K562 (cell line): ENCODE measurements at regions not wholly inside any gene's neighbourhood (a gene's known extent, or its start where the extent isn't known, plus 50 kb on each side); places are given as distances from the start of the nearest gene placed in this dataset.

Source experiments
- ATAC-seq: fragments of 200-7000 bp; cut with Tn5 transposase; 3 replicates; pipeline ENCODE4 v1.9.1; 2020; ENCODE audit warnings: moderate library complexity
- BruUV-seq: library from RNA; stranded (reverse); fragments of 400-500 nt; replicated peaks from 2 replicates; lab custom pipeline; 2021; lab: Mats Ljungman, UMichigan
- CTCF ChIA-PET: fragments of 300-600 bp; formaldehyde crosslinking; extraction: SDS; loops from one replicate; lab custom pipeline; 2021; ENCODE audit warnings: low intra/inter-chr PET ratio; lab: Yijun Ruan, JAX
- POLR2A ChIA-PET: fragments of 300-600, 350-650 bp; sonication (Branson Sonifier 250); formaldehyde crosslinking; extraction: SDS; loops from one replicate; lab custom pipeline; 2021; ENCODE audit warnings: antibody characterized with exemption, inconsistent platforms; lab: Yijun Ruan, JAX
- DNase-seq, 4 experiments: peaks; one replicate each; pipeline versions ENCODE4 v3.0.0 to v3.0.0-alpha.2; 2011 to 2018; ENCODE audit warnings: low spot score in 3 of 4, mixed read lengths in 3 of 4; ENCODE audit errors: extremely low read depth in 1 of 4
- FAIRE-seq: peaks from 2 replicates; lab custom pipeline; 2011; peaks lifted over from hg19 to GRCh38; lab: Jason Lieb, UNC
- H2AFZ ChIP-seq: 2 replicates; pipeline ENCODE4 v1.6.0; 2011; ENCODE audit warnings: low read depth, low read length, control low read depth, inconsistent platforms
- H3K27ac ChIP-seq: fragments of 200-600 bp; 3 replicates; pipeline ENCODE4 v1.8.0; 2011; ENCODE audit warnings: low read depth, mild to moderate bottlenecking, control low read depth, inconsistent platforms, low read length, moderate library complexity, mixed read lengths; ENCODE audit errors: extremely low read depth
- H3K27me3 ChIP-seq, 2 experiments: fragments of 300-600 bp in 1 of 2; 2 replicates in 1 of 2; 3 replicates in 1 of 2; pipeline versions ENCODE4 v1.6.0 to v1.8.0; 2011; ENCODE audit warnings: inconsistent platforms in 2 of 2, low read length in 2 of 2, mild to moderate bottlenecking in 1 of 2, mixed read lengths in 1 of 2, moderate library complexity in 1 of 2; ENCODE audit not compliant: control insufficient read depth in 2 of 2, insufficient read depth in 2 of 2
- H3K36me3 ChIP-seq: fragments of 300-600 bp; 3 replicates; pipeline ENCODE4 v1.8.0; 2011; ENCODE audit warnings: mild to moderate bottlenecking, low read length, inconsistent platforms; ENCODE audit not compliant: control insufficient read depth, insufficient read depth
- H3K4me1 ChIP-seq, 2 experiments: fragments of 200-600 bp in 1 of 2; replicated peaks in 1 of 2; 2 replicates in 1 of 2; 3 replicates in 1 of 2; pipeline versions ENCODE4 v1.5.1 to v1.8.0; 2011; ENCODE audit warnings: inconsistent platforms in 2 of 2, low read length in 2 of 2, mild to moderate bottlenecking in 1 of 2, mixed read lengths in 1 of 2, moderate library complexity in 1 of 2; ENCODE audit not compliant: control insufficient read depth in 2 of 2, insufficient read depth in 2 of 2
- H3K4me2 ChIP-seq: 2 replicates; pipeline ENCODE4 v1.6.1; 2011; ENCODE audit warnings: low read length, control low read depth, inconsistent platforms, mixed read lengths; ENCODE audit not compliant: insufficient read depth
- H3K4me3 ChIP-seq: fragments of 200-600 bp; sonication (generic), shearing (Covaris generic); 2 replicates; pipeline ENCODE4 v1.5.1; 2016; ENCODE audit warnings: control low read depth, inconsistent platforms
- H3K79me2 ChIP-seq: fragments of 200-600 bp; 3 replicates; pipeline ENCODE4 v1.8.0; 2011; ENCODE audit warnings: low read length, inconsistent platforms; ENCODE audit not compliant: control insufficient read depth, insufficient read depth
- H3K9ac ChIP-seq, 2 experiments: 2 replicates each; pipeline versions ENCODE4 v1.6.0 to v1.6.1; 2011; ENCODE audit warnings: low read depth in 2 of 2, low read length in 2 of 2, control low read depth in 1 of 2, inconsistent platforms in 1 of 2, mild to moderate bottlenecking in 1 of 2, mixed read lengths in 1 of 2; ENCODE audit not compliant: insufficient read depth in 1 of 2
- H3K9me1 ChIP-seq: one replicate; pipeline ENCODE4 v1.6.0; 2011; ENCODE audit warnings: inconsistent platforms, mild to moderate bottlenecking, low read length, moderate library complexity; ENCODE audit not compliant: control insufficient read depth, insufficient read depth
- H3K9me3 ChIP-seq: replicated peaks from 2 replicates; pipeline ENCODE4 v1.5.1; 2011; ENCODE audit warnings: low read depth, low read length, inconsistent platforms; ENCODE audit not compliant: control insufficient read depth, insufficient read depth
- H4K20me1 ChIP-seq: replicated peaks from 2 replicates; pipeline ENCODE4 v1.6.1; 2011; ENCODE audit warnings: low read length, inconsistent platforms, mixed read lengths; ENCODE audit not compliant: control insufficient read depth, insufficient read depth
- CREB1 ChIP-seq, 2 experiments: sonication (generic) in 1 of 2; formaldehyde crosslinking in 1 of 2; IDR thresholded peaks; 2 replicates each; pipeline versions ENCODE4 v1.6.1 to v1.8.0; 2012 to 2022; ENCODE audit warnings: inconsistent platforms in 1 of 2, mild to moderate bottlenecking in 1 of 2, missing genetic modification reagents in 1 of 2, moderate library complexity in 1 of 2
- DPF2 ChIP-seq: fragments of 450-650 bp; IDR thresholded peaks from 2 replicates; pipeline ENCODE4 v1.6.1; 2016
- PTTG1 ChIP-seq: fragments of 450-650 bp; IDR thresholded peaks from 2 replicates; pipeline ENCODE4 v1.6.1; 2016; ENCODE audit warnings: low read depth, mild to moderate bottlenecking, missing genetic modification characterization, missing compliant biosample characterization
- ZNF212 ChIP-seq: fragments of 450-650 bp; formaldehyde crosslinking; IDR thresholded peaks from 2 replicates; pipeline ENCODE4 v1.4.0; 2020; ENCODE audit warnings: mild to moderate bottlenecking
- ZNF57 ChIP-seq: fragments of 450-650 bp; formaldehyde crosslinking; IDR thresholded peaks from 2 replicates; pipeline ENCODE4 v1.4.0; 2020; ENCODE audit warnings: mild to moderate bottlenecking, moderate library complexity
- ZNF717 ChIP-seq: fragments of 250-450 bp; sonication (Bioruptor Pico); IDR thresholded peaks from 2 replicates; pipeline ENCODE4 v1.5.0; 2021
- in situ Hi-C: fragments of 300-500 bp; cut with MboI; formaldehyde crosslinking; loops from 4 replicates; pipeline ENCODE4 v1.15.0; 2018; ENCODE audit warnings: inconsistent platforms, mixed read lengths
- intact Hi-C: fragments of 100-400 bp; cut with micrococcal nuclease; formaldehyde crosslinking; loops from 2 replicates; pipeline ENCODE4 v1.14.2; 2022
- TF ChIP-seq, protein P1 (sequence below), 3 experiments: IDR thresholded peaks in 2 of 3; conservative IDR thresholded peaks in 1 of 3; 2 replicates each; pipeline ENCODE4 v1.5.1; 2011 to 2012; ENCODE audit warnings: low read length in 3 of 3, mild to moderate bottlenecking in 3 of 3, control low read depth in 2 of 3, improper control_type of control experiment in 1 of 3, inconsistent platforms in 1 of 3, low read depth in 1 of 3, mixed read lengths in 1 of 3, moderate library complexity in 1 of 3; ENCODE audit not compliant: insufficient read depth in 2 of 3

DNA sequence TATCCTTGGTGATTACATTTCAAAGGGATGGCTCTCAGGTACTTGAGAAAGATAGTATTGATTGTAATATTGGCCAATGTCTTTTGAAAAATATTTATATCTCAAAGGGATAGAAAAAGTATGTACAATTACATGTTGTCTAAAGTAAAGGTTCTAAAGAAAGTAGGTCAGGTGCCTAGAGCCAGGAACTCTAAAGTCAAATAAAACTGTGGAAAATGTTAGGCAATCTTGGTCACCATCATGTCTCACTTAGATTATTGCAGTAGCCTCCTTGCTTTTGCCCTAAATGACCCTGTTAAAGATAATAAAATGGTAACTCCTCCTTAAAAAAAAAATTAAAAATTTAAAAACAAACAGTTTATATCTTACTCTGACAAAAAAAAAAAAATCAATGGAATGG is 198.5 kb upstream of the ARPP21 start:
- BruUV-seq: no TSS peak
- Histone ChIP-seq H3K27me3 (no peaks in the 10 kb centered on the region), H3K9me3 (peaks cover 4% of the 10 kb centered on the region), H3K9me1 (no peaks in the 10 kb centered on the region), H3K27ac (no peak overlapping the region), H3K79me2 (no peaks in the 10 kb centered on the region), H3K4me2 (no peak overlapping the region), H2AFZ (no peak overlapping the region), H3K4me1 (no peaks in the 10 kb centered on the region), H3K36me3 (no peaks in the 10 kb centered on the region), H3K4me3 (no peak overlapping the region), H4K20me1 (no peaks in the 10 kb centered on the region), H3K9ac (no peak overlapping the region)
- in situ Hi-C loops (no loop called here), intact Hi-C loops (no loop called here)
- DNase-seq (no peak), ATAC-seq (no peak), FAIRE-seq (no peak)
- TF ChIP-seq ZNF57 (CRISPR knock-in tag) (no peak), ZNF212 (CRISPR knock-in tag) (no peak), ZNF717 (CRISPR knock-in tag) (no peak), PTTG1 (tag) (no peak), DPF2 (no peak), CREB1 (IDR thresholded peaks at IDR 0.05) (no peak), CREB1 (CRISPR knock-in tag; IDR thresholded peaks at IDR 0.05) (no peak)
- TF ChIP-seq, protein P1, sequence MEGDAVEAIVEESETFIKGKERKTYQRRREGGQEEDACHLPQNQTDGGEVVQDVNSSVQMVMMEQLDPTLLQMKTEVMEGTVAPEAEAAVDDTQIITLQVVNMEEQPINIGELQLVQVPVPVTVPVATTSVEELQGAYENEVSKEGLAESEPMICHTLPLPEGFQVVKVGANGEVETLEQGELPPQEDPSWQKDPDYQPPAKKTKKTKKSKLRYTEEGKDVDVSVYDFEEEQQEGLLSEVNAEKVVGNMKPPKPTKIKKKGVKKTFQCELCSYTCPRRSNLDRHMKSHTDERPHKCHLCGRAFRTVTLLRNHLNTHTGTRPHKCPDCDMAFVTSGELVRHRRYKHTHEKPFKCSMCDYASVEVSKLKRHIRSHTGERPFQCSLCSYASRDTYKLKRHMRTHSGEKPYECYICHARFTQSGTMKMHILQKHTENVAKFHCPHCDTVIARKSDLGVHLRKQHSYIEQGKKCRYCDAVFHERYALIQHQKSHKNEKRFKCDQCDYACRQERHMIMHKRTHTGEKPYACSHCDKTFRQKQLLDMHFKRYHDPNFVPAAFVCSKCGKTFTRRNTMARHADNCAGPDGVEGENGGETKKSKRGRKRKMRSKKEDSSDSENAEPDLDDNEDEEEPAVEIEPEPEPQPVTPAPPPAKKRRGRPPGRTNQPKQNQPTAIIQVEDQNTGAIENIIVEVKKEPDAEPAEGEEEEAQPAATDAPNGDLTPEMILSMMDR (IDR thresholded peaks at IDR 0.05 in 2 of 3, conservative IDR thresholded peaks at IDR 0.05 in 1 of 3; ENCODE audit: insufficient read depth in 2 of 3, low read depth in 1 of 3, low read length in 3 of 3): no peak
- ChIA-PET CTCF (no interaction called here), POLR2A (no interaction called here)
